HepG2 (cell line): ENCODE measurements at regions not wholly inside any gene's neighbourhood (a gene's known extent, or its start where the extent isn't known, plus 50 kb on each side); places are given as distances from the start of the nearest gene placed in this dataset.

ENCODE experiments used
- CEBPG ChIP-seq: IDR thresholded peaks from 2 replicates; pipeline ENCODE4 v1.6.1; 2016
- FOXC1 ChIP-seq: sonication (generic); formaldehyde crosslinking; IDR thresholded peaks from 2 replicates; pipeline ENCODE4 v1.8.0; 2022; ENCODE audit warnings: mild to moderate bottlenecking, missing genetic modification reagents, borderline replicate concordance
- SP1 ChIP-seq, 2 experiments: fragments of 450-650 bp in 1 of 2; sonication (generic) in 1 of 2; formaldehyde crosslinking in 1 of 2; IDR thresholded peaks; 2 replicates each; pipeline versions ENCODE4 v1.4.0 to v1.6.1; 2016 to 2020; ENCODE audit warnings: missing genetic modification reagents in 1 of 2
- U2AF2 ChIP-seq: fragments of 200-400 bp; formaldehyde crosslinking; IDR thresholded peaks from 2 replicates; pipeline ENCODE4 v1.6.1; 2017; ENCODE audit warnings: low read depth, mild to moderate bottlenecking, low read length
- ZBTB1 ChIP-seq: sonication (generic); formaldehyde crosslinking; IDR thresholded peaks from 2 replicates; pipeline ENCODE4 v1.4.0; 2020; ENCODE audit warnings: missing genetic modification reagents, borderline replicate concordance
- ZFP41 ChIP-seq: sonication (generic); formaldehyde crosslinking; IDR thresholded peaks from 2 replicates; pipeline ENCODE4 v1.4.0; 2020; ENCODE audit warnings: mild to moderate bottlenecking, missing genetic modification reagents, borderline replicate concordance
- ZNF576 ChIP-seq: sonication (generic); formaldehyde crosslinking; IDR thresholded peaks from 2 replicates; pipeline ENCODE4 v1.4.0; 2020; ENCODE audit warnings: mild to moderate bottlenecking, missing genetic modification reagents
- ZNF747 ChIP-seq: sonication (generic); formaldehyde crosslinking; IDR thresholded peaks from 2 replicates; pipeline ENCODE4 v1.8.1; 2023; ENCODE audit warnings: missing genetic modification reagents, mild to moderate bottlenecking, borderline replicate concordance
- ZNF878 ChIP-seq: sonication (generic); formaldehyde crosslinking; IDR thresholded peaks from 2 replicates; pipeline ENCODE4 v1.8.1; 2023; ENCODE audit warnings: mild to moderate bottlenecking, missing genetic modification reagents, moderate library complexity
- TF ChIP-seq, protein P1 (sequence below): sonication (generic); formaldehyde crosslinking; IDR thresholded peaks from 2 replicates; pipeline ENCODE4; 2020; ENCODE audit warnings: missing genetic modification reagents, mild to moderate bottlenecking, borderline replicate concordance
- TF ChIP-seq, protein P2 (sequence below): IDR thresholded peaks from 2 replicates; pipeline ENCODE4 v1.6.1; 2016; ENCODE audit warnings: mild to moderate bottlenecking, missing biosample characterization, missing genetic modification reagents
- TF ChIP-seq, protein P3 (sequence below): sonication (generic); formaldehyde crosslinking; IDR thresholded peaks from 2 replicates; pipeline ENCODE4 v1.5.0; 2020; ENCODE audit warnings: missing genetic modification reagents

DNA sequence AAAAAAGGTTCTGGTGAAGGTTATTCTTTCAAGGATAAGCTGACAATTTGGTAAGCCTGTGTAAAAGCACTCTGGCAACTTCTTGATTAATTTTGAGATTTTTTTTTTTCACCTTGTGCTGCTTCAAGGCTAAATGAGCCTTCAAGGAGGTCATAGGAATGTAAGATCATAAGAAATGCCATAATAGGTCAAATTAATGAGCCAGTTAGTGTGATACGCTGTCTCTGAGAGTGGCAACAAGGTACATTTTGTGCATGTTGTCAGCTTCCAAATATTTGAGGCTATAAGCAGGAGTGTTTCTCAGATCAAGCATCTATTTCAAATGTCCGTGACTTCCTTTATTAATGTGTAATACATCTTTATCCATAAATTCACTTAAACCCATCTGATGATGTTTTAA, 72.3 kb upstream of the CDH6 start (continued):
- TF ChIP-seq, protein P1, sequence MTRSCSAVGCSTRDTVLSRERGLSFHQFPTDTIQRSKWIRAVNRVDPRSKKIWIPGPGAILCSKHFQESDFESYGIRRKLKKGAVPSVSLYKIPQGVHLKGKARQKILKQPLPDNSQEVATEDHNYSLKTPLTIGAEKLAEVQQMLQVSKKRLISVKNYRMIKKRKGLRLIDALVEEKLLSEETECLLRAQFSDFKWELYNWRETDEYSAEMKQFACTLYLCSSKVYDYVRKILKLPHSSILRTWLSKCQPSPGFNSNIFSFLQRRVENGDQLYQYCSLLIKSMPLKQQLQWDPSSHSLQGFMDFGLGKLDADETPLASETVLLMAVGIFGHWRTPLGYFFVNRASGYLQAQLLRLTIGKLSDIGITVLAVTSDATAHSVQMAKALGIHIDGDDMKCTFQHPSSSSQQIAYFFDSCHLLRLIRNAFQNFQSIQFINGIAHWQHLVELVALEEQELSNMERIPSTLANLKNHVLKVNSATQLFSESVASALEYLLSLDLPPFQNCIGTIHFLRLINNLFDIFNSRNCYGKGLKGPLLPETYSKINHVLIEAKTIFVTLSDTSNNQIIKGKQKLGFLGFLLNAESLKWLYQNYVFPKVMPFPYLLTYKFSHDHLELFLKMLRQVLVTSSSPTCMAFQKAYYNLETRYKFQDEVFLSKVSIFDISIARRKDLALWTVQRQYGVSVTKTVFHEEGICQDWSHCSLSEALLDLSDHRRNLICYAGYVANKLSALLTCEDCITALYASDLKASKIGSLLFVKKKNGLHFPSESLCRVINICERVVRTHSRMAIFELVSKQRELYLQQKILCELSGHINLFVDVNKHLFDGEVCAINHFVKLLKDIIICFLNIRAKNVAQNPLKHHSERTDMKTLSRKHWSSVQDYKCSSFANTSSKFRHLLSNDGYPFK (CRISPR knock-in tag), result no peak
- TF ChIP-seq CEBPG (CRISPR knock-in tag), result no peak
- no peak for TF ChIP-seq FOXC1
- TF ChIP-seq ZNF747 (CRISPR knock-in tag), result no peak
- TF ChIP-seq ZNF576 (CRISPR knock-in tag), result no peak
- TF ChIP-seq, protein P2, sequence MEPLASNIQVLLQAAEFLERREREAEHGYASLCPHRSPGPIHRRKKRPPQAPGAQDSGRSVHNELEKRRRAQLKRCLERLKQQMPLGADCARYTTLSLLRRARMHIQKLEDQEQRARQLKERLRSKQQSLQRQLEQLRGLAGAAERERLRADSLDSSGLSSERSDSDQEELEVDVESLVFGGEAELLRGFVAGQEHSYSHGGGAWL (CRISPR knock-in tag), result no peak
- TF ChIP-seq ZNF878 (CRISPR knock-in tag), result no peak
- no peak for TF ChIP-seq SP1 (IDR thresholded peaks at IDR 0.05)
- no peak for TF ChIP-seq SP1 (CRISPR knock-in tag; IDR thresholded peaks at IDR 0.05)
- TF ChIP-seq, protein P3, sequence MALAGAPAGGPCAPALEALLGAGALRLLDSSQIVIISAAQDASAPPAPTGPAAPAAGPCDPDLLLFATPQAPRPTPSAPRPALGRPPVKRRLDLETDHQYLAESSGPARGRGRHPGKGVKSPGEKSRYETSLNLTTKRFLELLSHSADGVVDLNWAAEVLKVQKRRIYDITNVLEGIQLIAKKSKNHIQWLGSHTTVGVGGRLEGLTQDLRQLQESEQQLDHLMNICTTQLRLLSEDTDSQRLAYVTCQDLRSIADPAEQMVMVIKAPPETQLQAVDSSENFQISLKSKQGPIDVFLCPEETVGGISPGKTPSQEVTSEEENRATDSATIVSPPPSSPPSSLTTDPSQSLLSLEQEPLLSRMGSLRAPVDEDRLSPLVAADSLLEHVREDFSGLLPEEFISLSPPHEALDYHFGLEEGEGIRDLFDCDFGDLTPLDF (CRISPR knock-in tag), result no peak
- no peak for TF ChIP-seq ZFP41 (CRISPR knock-in tag)
- TF ChIP-seq ZBTB1 (CRISPR knock-in tag), result no peak
- TF ChIP-seq U2AF2, result no peak
- TF ChIP-seq, all 625 proteins: peak for 0
